PC-3 (cell line): ENCODE measurements at regions not wholly inside any gene's neighbourhood (a gene's known extent, or its start where the extent isn't known, plus 50 kb on each side); places are given as distances from the start of the nearest gene placed in this dataset.

Experiments used
- CTCF ChIP-seq: fragments of 300-600 bp; sonication (generic); conservative IDR thresholded peaks from 2 replicates; pipeline ENCODE4 v1.5.1; 2017; ENCODE audit warnings: antibody characterized with exemption, low read depth, mild to moderate bottlenecking, low read length
- EZH2 ChIP-seq: fragments of 300-600 bp; sonication (generic); IDR thresholded peaks from one replicate; pipeline ENCODE4 v1.6.1; 2017; ENCODE audit warnings: antibody characterized with exemption, mild to moderate bottlenecking, low read length; ENCODE audit not compliant: unreplicated experiment

- TF ChIP-seq CTCF (no peak), EZH2 (no peak)
Measured at GRCh38 chr1:201605385-201606010, 66.6 kb downstream of the NAV1 start.
